T-helper 1 cell treated with Interleukin-12 subunit alpha and Interleukin-12 subunit beta and Interleukin-4 antibody, amounts not matched to agents 30 μg/mL and 1 μg/mL, for 36 hours (primary cell): ENCODE measurements at regions not wholly inside any gene's neighbourhood (a gene's known extent, or its start where the extent isn't known, plus 50 kb on each side); places are given as distances from the start of the nearest gene placed in this dataset.
"Not testable (repeated sequence)": the region's sequence is repeated elsewhere in the genome, so short reads cannot be mapped to it uniquely, and the experiment has no call there.

Experiments used
- H3K27ac Mint-ChIP-seq: one replicate; pipeline ENCODE4 v1.8.0; 2021; ENCODE audit warnings: mild to moderate bottlenecking, mixed read lengths
- H3K27me3 Mint-ChIP-seq: one replicate; pipeline ENCODE4 v1.8.0; 2021; ENCODE audit warnings: low read depth, mixed read lengths
- H3K36me3 Mint-ChIP-seq: one replicate; pipeline ENCODE4 v1.8.0; 2021; ENCODE audit warnings: low read depth, mixed read lengths
- H3K4me1 Mint-ChIP-seq: one replicate; pipeline ENCODE4 v1.8.0; 2021; ENCODE audit warnings: low read depth, mixed read lengths
- H3K4me3 Mint-ChIP-seq: one replicate; pipeline ENCODE4 v1.8.0; 2021; ENCODE audit warnings: mild to moderate bottlenecking, moderate library complexity, mixed read lengths
- H3K9me3 Mint-ChIP-seq: one replicate; pipeline ENCODE4 v1.8.0; 2021; ENCODE audit warnings: mixed read lengths

DNA sequence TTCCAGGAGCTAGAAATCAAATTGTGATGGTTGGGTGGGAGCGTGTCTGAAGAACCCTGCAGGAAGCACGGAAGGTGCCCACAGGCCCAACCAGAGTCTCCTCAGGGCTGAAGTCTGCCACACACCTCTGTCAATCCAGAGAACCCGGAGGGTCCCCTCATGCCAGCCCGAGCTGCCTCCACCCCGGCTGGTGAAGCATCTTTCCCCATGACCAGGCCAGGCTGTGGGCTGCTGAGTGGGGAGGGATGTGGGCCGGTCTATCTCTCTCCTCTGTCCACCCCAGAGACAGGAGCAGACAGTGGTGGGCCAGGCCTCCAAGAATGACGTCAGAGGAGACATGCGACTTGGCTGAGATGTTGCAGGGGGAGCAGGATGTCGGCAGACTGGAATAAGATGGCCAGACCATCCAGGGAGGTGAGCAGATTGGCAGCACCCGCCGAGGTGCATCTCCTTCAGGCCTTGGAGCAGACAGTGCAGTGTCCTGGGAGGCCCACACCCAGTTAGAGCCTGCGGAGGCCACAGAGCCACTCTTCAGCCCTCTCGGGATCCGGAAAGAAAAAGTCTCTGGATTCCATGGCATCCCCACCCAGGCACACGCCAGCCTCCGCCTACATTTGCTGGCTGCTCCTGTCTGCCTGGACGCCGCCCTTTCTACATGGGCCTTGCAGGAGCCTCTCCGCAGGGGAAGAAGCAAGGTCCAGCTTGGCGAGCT, 1524.9 kb downstream of the BRD1 start:
- no peak overlapping the region for H3K27ac Mint-ChIP-seq
- no peaks in the 10 kb centered on the region for H3K9me3 Mint-ChIP-seq
- H3K36me3 Mint-ChIP-seq: no peaks in the 10 kb centered on the region
- H3K27me3 Mint-ChIP-seq: no peaks in the 10 kb centered on the region
- H3K4me3 Mint-ChIP-seq: no peak overlapping the region
- no peaks in the 10 kb centered on the region for H3K4me1 Mint-ChIP-seq

DNA sequence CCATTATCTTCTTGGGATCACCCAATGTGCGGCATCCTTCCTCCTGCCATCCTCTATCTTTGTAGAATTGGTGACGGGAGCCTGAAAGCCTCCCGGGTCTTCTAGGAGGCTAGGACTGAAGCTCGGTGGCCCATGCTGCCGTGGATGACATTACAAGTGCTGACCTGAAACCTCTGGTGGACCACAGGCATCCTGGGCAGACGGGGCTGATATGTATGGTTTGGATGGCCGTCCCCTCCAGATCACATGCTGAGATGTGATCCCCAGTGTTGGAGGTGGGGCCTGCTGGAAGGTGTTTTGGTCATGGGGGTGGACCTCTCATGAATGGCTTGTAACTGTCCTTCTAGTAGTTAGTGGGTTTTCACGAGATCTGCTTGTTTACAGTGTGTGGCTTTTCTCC, 1525.8 kb downstream of the BRD1 start:
- H3K36me3 Mint-ChIP-seq: no peaks in the 10 kb centered on the region
- no peaks in the 10 kb centered on the region for H3K9me3 Mint-ChIP-seq
- H3K27me3 Mint-ChIP-seq: no peaks in the 10 kb centered on the region
- H3K4me1 Mint-ChIP-seq: no peaks in the 10 kb centered on the region
- no peak overlapping the region for H3K27ac Mint-ChIP-seq
- no peak overlapping the region for H3K4me3 Mint-ChIP-seq

DNA sequence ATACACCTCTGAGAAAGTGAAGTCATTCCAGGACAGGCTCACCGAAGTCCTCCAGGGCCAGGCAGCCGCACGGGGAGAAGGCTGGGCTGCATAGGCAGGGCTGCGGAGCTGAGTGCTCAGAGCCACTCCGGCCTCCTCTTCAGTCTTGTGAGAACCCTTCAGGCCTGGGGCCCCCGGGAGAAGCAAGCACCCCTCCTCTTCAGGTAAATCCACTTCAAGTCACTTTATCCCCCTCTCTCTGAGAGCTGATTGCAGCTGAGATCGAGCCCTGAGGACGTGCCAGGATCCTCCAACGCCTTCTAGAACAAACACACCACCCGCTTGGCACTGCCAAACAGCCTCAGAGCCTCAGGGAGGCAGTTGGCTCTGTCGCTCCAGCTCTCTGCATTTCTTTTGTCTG, 1526.3 kb downstream of the BRD1 start:
- no peaks in the 10 kb centered on the region for H3K36me3 Mint-ChIP-seq
- no peak overlapping the region for H3K27ac Mint-ChIP-seq

GRCh38 chr22:48300877-48301276, 1526.8 kb downstream of the BRD1 start:
- no peaks in the 10 kb centered on the region for H3K27me3 Mint-ChIP-seq
- H3K9me3 Mint-ChIP-seq: no peaks in the 10 kb centered on the region
- no peaks in the 10 kb centered on the region for H3K4me1 Mint-ChIP-seq
- no peak overlapping the region for H3K27ac Mint-ChIP-seq
- no peaks in the 10 kb centered on the region for H3K36me3 Mint-ChIP-seq
- no peak overlapping the region for H3K4me3 Mint-ChIP-seq

More for the DNA sequence above, 1526.3 kb downstream of the BRD1 start:
- no peaks in the 10 kb centered on the region for H3K27me3 Mint-ChIP-seq
- H3K4me1 Mint-ChIP-seq: no peaks in the 10 kb centered on the region
- H3K9me3 Mint-ChIP-seq: no peaks in the 10 kb centered on the region
- H3K4me3 Mint-ChIP-seq: no peak overlapping the region

GRCh38 chr22:48299801-48300200, 1527.9 kb downstream of the BRD1 start:
- Mint-ChIP-seq H3K4me3 (no peak overlapping the region), H3K4me1 (no peaks in the 10 kb centered on the region)

GRCh38 chr22:48299124-48299523, 1528.5 kb downstream of the BRD1 start:
- Mint-ChIP-seq H3K9me3 (no peaks in the 10 kb centered on the region), H3K27me3 (no peaks in the 10 kb centered on the region), H3K4me1 (no peaks in the 10 kb centered on the region), H3K27ac (no peak overlapping the region), H3K36me3 (no peaks in the 10 kb centered on the region), H3K4me3 (no peak overlapping the region)

More at GRCh38 chr22:48299801-48300200, 1527.9 kb downstream of the BRD1 start:
- H3K9me3 Mint-ChIP-seq: no peaks in the 10 kb centered on the region
- no peaks in the 10 kb centered on the region for H3K27me3 Mint-ChIP-seq
- no peaks in the 10 kb centered on the region for H3K36me3 Mint-ChIP-seq
- H3K27ac Mint-ChIP-seq: no peak overlapping the region

- Mint-ChIP-seq H3K4me3 (no peak overlapping the region), H3K36me3 (no peaks in the 10 kb centered on the region), H3K4me1 (no peaks in the 10 kb centered on the region), H3K27ac (no peak overlapping the region), H3K27me3 (no peaks in the 10 kb centered on the region), H3K9me3 (no peaks in the 10 kb centered on the region)
Measured at GRCh38 chr22:48297296-48297695, 1530.4 kb downstream of the BRD1 start.

GRCh38 chr22:48289954-48290353, 1527.5 kb downstream of the TBC1D22A start:
- H3K27me3 Mint-ChIP-seq, H3K9me3 Mint-ChIP-seq, H3K36me3 Mint-ChIP-seq, H3K4me3 Mint-ChIP-seq, H3K27ac Mint-ChIP-seq, H3K4me1 Mint-ChIP-seq: not testable (repeated sequence)

GRCh38 chr22:48288376-48288940, 1526.0 kb downstream of the TBC1D22A start:
- Mint-ChIP-seq H3K4me1 (no peaks in the 10 kb centered on the region), H3K27me3 (no peaks in the 10 kb centered on the region), H3K4me3 (no peak overlapping the region), H3K27ac (no peak overlapping the region), H3K36me3 (no peaks in the 10 kb centered on the region), H3K9me3 (peaks cover 3% of the 10 kb centered on the region)

DNA sequence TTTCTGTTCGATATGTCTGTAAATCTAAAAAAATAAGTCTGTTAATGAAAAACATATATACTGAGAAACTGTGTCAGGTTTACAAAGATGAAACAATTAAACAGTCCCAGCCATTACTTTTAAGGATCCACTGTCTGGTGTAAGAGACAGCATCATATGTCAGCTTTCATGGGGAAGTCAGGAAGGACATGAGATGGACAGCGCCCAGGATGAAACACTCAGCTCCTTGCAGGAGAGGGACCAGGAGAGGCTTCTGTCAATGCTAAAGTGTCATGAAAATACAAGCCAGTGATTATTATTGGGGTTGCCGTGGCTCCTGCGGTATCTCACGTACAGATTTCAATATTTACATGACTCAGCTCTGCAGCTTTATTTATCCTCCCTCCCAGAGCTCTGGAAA, 1524.6 kb downstream of the TBC1D22A start:
- Mint-ChIP-seq H3K27me3 (no peaks in the 10 kb centered on the region), H3K9me3 (peaks cover 3% of the 10 kb centered on the region), H3K4me3 (no peak overlapping the region), H3K36me3 (no peaks in the 10 kb centered on the region), H3K27ac (no peak overlapping the region), H3K4me1 (no peaks in the 10 kb centered on the region)

DNA sequence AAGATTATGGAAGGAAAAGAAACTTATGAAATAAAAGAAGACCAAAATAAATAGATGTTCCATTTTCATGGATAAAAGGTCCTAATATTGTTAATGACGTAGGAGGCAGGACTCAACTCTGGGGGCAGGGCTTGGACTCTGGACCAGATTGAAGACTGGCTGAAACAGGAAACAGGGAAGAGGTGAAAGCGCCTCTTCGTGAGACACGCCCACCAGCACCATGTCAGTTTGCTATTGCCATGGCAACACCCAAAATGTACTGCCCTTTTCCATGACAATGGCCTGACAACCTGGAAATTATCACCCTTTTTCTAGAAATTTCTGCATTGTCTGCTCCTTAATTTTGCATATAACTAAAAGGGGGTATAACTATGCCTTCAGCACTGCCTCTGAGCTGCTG, 1522.2 kb downstream of the TBC1D22A start:
- Mint-ChIP-seq H3K9me3 (no peaks in the 10 kb centered on the region), H3K36me3 (no peaks in the 10 kb centered on the region), H3K27me3 (no peaks in the 10 kb centered on the region), H3K4me1 (no peaks in the 10 kb centered on the region), H3K4me3 (no peak overlapping the region), H3K27ac (no peak overlapping the region)

- Mint-ChIP-seq H3K36me3 (no peaks in the 10 kb centered on the region), H3K9me3 (no peaks in the 10 kb centered on the region), H3K27ac (no peak overlapping the region), H3K4me1 (no peaks in the 10 kb centered on the region), H3K27me3 (no peaks in the 10 kb centered on the region), H3K4me3 (no peak overlapping the region)
Measured at GRCh38 chr22:48282804-48283203, 1520.4 kb downstream of the TBC1D22A start.

DNA sequence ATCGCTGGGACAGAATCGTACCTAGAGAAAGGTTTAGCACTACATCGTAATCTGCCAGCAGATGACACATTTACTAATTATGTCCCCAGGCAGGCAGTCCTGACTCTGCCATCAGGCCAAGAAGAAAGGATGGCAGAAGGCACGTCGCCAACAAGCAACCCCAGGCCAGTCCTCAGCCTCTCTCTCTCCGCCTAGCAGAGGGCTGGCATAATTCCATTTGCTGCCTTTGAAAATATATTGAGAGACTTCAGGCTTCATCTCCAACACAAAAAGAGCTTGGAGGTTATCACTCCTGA, 1517.0 kb downstream of the TBC1D22A start:
- H3K27ac Mint-ChIP-seq: no peak overlapping the region
- H3K9me3 Mint-ChIP-seq: no peaks in the 10 kb centered on the region
- H3K36me3 Mint-ChIP-seq: no peaks in the 10 kb centered on the region
- no peak overlapping the region for H3K4me3 Mint-ChIP-seq
- no peaks in the 10 kb centered on the region for H3K27me3 Mint-ChIP-seq
- H3K4me1 Mint-ChIP-seq: no peaks in the 10 kb centered on the region

DNA sequence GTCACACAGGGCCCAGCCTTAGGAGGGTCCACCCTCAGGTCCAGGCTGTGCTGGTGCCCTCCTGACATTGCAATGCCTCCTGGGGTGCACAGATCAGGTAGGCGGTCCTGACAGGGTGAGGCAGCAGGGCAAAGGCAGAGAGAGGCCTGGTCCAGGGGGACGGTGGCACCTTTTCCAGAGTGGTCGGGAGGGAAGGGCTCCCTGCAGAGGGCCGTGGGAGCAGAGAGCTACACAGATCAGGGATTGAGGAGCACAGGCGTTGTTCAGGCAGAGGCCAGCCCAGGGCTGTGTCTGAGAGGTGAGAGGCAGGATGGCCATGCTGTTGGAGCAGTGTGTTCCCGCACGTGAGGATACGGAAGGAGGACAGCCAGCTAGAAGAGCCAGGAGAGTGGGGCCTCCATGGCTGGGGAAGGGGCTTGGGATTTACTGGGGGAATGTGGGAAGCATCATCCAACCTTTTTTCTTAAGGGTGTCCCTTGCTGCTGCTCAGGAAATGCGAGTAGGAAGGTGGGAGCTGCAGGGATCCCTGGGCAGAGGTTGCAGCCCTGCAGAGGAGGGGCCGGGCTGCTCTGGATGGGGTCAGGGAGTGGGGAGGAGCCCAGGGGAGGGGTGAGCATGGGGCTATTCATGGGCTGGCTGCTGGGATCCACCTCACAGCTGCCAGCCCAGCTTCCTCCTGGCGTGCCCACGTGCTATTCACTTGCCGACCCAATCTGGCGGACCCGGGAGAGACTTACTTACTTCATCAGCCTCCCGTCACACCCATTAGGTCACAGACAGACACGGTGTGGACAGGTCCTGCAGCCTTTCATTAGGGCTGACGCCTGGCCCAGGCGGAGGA, 1516.4 kb downstream of the TBC1D22A start:
- H3K4me1 Mint-ChIP-seq: no peaks in the 10 kb centered on the region
- H3K36me3 Mint-ChIP-seq: no peaks in the 10 kb centered on the region
- no peak overlapping the region for H3K27ac Mint-ChIP-seq
- no peaks in the 10 kb centered on the region for H3K9me3 Mint-ChIP-seq
- H3K27me3 Mint-ChIP-seq: no peaks in the 10 kb centered on the region
- no peak overlapping the region for H3K4me3 Mint-ChIP-seq
